SIG-M5 treated with dmso at 0.1 percent for 504 hours (cell line): ENCODE measurements at regions not wholly inside any gene's neighbourhood (a gene's known extent, or its start where the extent isn't known, plus 50 kb on each side); places are given as distances from the start of the nearest gene placed in this dataset.
A peak's percentile ranks its signal among the peaks of the same experiment; 100 is the strongest.

ENCODE experiments used
- DNase-seq: peaks from one replicate; lab custom pipeline; 2025; ENCODE audit not compliant: unreplicated experiment; lab: John Stamatoyannopoulos, UW

DNA sequence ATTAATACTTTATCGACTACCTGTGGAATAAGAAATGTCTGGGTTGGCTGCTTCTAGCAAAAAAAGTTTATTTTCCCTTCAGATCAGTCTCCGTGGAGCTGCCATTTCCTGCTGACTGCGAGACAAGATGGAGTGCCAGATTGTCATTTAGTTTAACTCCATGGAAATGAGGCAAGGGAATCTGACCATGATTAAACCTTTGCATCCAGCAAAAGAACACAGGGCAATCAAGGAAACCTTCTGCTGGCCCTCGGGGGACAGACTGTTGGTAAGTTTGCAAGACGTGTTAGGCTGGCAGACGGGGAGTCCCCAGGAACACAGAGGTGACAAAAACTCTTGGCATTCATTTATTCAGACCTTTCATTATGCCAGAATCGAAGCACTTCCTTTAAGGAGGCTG, 52.2 kb upstream of the SPACA1 start:
- no peak for DNase-seq

DNA sequence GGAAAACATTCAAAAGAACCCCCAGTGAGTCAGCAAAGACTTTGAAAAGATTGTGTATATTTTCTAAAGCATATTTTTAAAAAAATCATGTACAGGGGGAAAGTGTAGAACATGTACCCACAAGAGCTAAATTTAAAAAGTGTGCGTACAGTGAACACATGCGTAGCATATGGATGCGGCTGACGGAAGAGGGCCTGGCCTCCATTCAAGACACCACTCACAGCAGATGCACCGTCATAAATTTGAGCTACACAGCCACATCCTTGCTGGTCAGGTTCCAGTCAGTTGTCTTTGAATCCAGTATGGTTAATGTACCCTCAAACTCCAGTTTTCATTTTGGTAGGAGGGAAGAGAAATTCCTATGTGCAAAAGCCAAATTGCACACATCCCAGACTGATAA, 54.3 kb upstream of the SPACA1 start:
- no peak for DNase-seq

GRCh38 chr6:87990871-87991270, 56.8 kb upstream of the SPACA1 start:
- DNase-seq = no peak

- DNase-seq = no peak
Observed at GRCh38 chr6:87982134-87982533, 65.5 kb upstream of the SPACA1 start.

GRCh38 chr6:87979737-87980136, 67.9 kb upstream of the SPACA1 start:
- no peak for DNase-seq

GRCh38 chr6:87976616-87977015, 71.0 kb upstream of the SPACA1 start:
- DNase-seq = no peak

GRCh38 chr6:87975561-87975960, 72.1 kb upstream of the SPACA1 start:
- no peak for DNase-seq

DNA sequence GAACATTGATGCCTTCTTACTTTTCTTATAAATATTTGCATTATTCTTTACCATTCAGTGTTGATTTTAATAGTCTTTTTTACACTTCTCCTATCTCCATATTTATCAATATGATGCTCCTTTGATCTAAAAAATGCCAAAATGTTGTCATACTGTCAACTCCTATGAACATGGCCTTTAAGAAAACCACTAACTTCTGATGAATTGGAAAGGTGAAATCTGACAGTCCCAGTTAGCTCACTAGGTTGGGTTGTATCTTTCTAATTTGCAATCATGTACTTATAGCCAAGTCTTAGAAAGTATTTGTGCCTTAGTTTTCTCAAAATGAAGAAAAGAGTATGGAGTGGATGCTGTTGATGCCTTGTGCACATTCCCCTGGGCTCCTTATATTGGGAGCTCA, 75.4 kb upstream of the SPACA1 start:
- no peak for DNase-seq

GRCh38 chr6:87971605-87972262, 75.9 kb upstream of the SPACA1 start:
- no peak for DNase-seq

- DNase-seq = no peak
Observed at GRCh38 chr6:87968435-87969278, 79.0 kb upstream of the SPACA1 start.

DNA sequence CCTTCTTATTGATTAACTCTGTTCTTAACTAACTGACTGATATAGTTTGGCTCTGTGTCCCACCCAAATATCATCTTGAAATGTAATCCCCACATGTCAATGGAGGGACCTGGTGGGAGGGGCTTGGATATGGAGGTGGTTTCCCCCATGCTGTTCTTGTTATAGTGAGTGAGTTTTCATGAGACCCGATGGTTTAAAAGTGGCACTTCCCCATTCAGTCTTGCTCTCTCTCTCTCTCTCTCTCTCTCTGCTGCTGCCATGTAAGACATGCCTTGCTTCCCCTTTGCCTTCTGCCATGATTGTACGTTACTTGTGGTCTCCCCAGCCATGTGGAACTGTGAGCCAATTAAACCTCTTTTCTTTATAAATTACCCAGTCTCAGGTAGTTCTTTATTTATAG, 81.8 kb upstream of the SPACA1 start:
- no peak for DNase-seq

DNA sequence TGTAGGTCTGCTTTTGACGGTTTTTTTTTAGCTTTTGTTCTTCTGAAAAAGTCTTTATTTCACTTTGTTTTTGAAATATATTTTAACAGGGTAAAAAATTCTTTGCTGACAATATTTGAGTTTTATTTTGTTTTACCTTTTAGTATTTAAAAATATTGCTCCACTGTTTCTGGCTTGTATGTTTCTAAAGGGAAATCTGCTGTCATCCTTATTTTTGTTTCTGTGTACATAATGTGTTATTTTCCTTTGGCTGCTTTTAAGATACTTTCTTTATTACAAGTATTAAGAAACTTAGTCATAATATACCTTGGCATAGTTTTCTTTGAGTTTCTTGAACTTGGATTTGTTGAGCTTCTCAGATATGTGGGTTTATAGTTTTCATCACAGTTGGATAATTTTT, 88.6 kb upstream of the SPACA1 start:
- DNase-seq = no peak

DNA sequence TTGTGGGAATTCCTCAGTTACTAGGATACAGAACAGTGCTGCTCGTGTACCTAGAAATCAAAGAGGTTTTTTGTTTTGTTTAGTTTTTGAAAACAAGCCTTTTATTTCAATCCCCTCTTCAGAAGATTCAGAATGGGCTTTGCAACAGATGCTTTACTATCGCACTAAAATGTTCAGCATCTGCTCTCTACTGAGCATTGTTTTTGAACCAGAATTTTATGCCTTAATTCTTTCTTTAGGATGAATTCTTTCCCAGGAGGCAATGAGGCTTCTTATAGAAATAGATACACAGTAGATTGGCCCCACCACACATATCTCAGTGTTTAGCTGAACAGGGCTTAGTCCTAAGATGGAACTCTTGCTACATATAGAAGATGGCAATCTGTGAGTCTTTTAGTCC, 95.9 kb upstream of the SPACA1 start:
- no peak for DNase-seq

DNA sequence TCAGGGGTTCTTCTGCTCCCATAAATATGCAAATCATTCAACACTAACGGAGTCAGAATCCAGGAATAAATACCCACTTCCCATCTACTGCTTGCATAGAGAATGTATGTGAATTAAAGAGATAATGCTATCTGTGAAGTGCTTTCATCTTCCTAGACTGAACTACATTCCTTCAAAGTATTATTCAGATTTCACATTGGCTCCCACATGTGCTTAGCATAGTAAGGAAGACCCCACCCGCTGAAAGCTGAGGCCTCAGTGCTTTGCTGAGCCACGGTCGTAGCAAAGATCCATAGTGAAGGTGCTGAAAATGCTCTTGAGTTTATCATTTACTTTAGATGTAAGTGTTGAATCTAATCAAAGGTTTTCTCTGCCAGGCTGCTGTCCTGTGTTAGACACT, 97.0 kb upstream of the SPACA1 start:
- DNase-seq = no peak

- DNase-seq = no peak
Observed at GRCh38 chr6:87949194-87949593, 98.4 kb upstream of the SPACA1 start.

DNA sequence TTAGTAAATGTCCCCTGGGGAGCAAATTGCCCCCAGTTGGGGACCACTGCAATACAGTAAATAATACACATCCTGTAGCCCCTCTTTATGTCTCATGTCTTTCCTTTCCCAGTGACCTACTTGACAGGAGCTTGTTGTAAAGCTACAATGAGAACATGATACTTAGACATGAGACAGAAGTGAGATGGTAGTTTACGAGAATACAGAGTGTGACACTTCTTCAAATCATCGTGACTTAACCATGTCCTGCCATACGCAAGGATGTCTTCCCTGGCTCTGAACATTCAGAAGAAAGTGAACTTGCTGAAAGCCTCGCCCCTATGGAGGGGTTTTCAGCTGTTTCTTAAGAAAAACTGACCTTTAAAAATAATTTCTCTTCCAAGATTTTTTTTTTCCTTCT, 101.0 kb upstream of the SPACA1 start:
- no peak for DNase-seq

DNA sequence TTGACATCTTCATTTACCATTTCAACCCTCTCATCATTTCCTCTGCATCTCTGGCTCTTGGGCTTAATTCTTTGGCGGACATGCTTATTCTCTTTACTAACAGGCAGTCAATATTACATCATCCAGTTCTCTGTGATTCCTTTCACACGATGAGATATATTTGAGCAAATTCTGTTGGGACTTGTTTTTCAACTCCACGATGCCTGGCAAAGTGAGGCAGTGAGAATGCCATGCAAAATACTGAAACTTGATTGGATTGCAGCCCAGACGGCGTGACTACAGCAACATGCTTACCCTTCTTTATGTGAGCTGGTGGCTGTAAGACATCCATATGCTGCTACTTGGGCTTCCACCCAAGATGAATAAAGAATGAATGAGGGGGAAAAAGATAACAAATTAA, 101.7 kb upstream of the SPACA1 start:
- DNase-seq = no peak

GRCh38 chr6:87945181-87945580, 102.5 kb upstream of the SPACA1 start:
- DNase-seq = no peak

- peak; percentile 46 for DNase-seq
Observed at GRCh38 chr6:87944541-87944954, 103.1 kb upstream of the SPACA1 start.

DNA sequence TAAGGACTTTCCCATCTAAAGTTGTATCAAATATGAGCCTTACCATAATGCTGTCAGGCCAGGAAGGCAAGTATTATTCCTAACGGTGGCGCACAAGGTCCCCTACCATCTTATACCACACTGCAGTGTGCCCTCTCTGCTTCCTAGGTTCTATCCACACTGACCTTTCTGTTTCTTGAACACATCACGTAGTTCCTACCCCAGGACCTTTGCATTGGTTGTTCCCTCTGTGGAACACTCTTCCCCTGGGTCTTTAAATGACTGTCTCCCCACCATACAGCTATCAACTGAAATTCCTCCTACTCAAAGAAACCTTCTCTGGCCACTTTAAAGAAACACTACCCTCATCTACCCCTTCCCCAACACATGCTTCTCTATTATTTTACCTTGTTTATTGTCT, 104.5 kb upstream of the SPACA1 start:
- DNase-seq = no peak

GRCh38 chr6:87941556-87942358, 105.9 kb upstream of the SPACA1 start:
- DNase-seq = no peak

GRCh38 chr6:87939776-87940175, 107.9 kb upstream of the SPACA1 start:
- no peak for DNase-seq
